HCT116 (cell line): ENCODE measurements at regions not wholly inside any gene's neighbourhood (a gene's known extent, or its start where the extent isn't known, plus 50 kb on each side); places are given as distances from the start of the nearest gene placed in this dataset.

Experiments used
- ATAC-seq: fragments of 200-7000 bp; cut with Tn5 transposase; 2 replicates; pipeline ENCODE4 v1.9.1; 2020; ENCODE audit warnings: mild to moderate bottlenecking, moderate library complexity
- BruUV-seq: library from RNA; stranded (reverse); fragments of 400-500 nt; replicated peaks from 2 replicates; lab custom pipeline; 2021; lab: Mats Ljungman, UMichigan
- CTCF ChIA-PET: fragments of 300-600 bp; sonication (Branson Sonifier 250); formaldehyde crosslinking; loops from one replicate; lab custom pipeline; 2021; ENCODE audit warnings: antibody characterized with exemption; lab: Charles Lee
- POLR2A ChIA-PET: fragments of 300-600, 350-600 bp; sonication (Branson Sonifier 250); formaldehyde crosslinking; loops from one replicate; lab custom pipeline; 2021; ENCODE audit warnings: antibody characterized with exemption; lab: Charles Lee
- RAD21 ChIA-PET, 2 experiments: fragments of 300-600 bp; sonication (Branson Sonifier 250); formaldehyde crosslinking; loops; one replicate each; lab custom pipeline; 2023; ENCODE audit warnings: low total read pairs in 2 of 2; ENCODE audit not compliant: uncharacterized antibody in 2 of 2, unreplicated experiment in 2 of 2, low non-redundant PET in 1 of 2; lab: Charles Lee
- DNase-seq: peaks from one replicate; pipeline ENCODE4 v3.0.0-alpha.2; 2010; ENCODE audit warnings: low read depth, low spot score
- H2AFZ ChIP-seq: fragments of 200-600 bp; shearing (Covaris generic), sonication (generic); 2 replicates; pipeline ENCODE4 v1.6.1; 2017; ENCODE audit warnings: low read depth, mixed run types, mixed read lengths, antibody characterized with exemption, low read length; ENCODE audit not compliant: poor library complexity, severe bottlenecking
- H3K27ac ChIP-seq: 2 replicates; pipeline ENCODE4 v1.5.1; 2012; ENCODE audit warnings: low read depth, low read length
- H3K27me3 ChIP-seq: fragments of 200-600 bp; sonication (generic); 2 replicates; pipeline ENCODE4 v1.6.1; 2016; ENCODE audit warnings: mixed run types, low read length, mixed read lengths; ENCODE audit not compliant: insufficient read depth
- H3K36me3 ChIP-seq, 2 experiments: fragments of 200-500 bp in 1 of 2; fragments of 200-600 bp in 1 of 2; sonication (Bioruptor generic) in 1 of 2; sonication (generic) in 1 of 2; 2 replicates each; pipeline versions ENCODE4 v1.5.1 to v1.6.1; 2014 to 2016; ENCODE audit warnings: low read length in 2 of 2, inconsistent platforms in 1 of 2, mixed read lengths in 1 of 2, mixed run types in 1 of 2; ENCODE audit not compliant: insufficient read depth in 2 of 2, control insufficient read depth in 1 of 2
- H3K4me1 ChIP-seq, 2 experiments: fragments of 200-600 bp in 1 of 2; sonication (generic) in 1 of 2; 2 replicates each; pipeline versions ENCODE4 v1.5.1 to v1.6.1; 2012 to 2017; ENCODE audit warnings: low read length in 2 of 2, inconsistent platforms in 1 of 2, mild to moderate bottlenecking in 1 of 2, mixed read lengths in 1 of 2, mixed run types in 1 of 2, moderate library complexity in 1 of 2; ENCODE audit not compliant: insufficient read depth in 2 of 2, control insufficient read depth in 1 of 2
- H3K4me2 ChIP-seq: fragments of 200-600 bp; sonication (generic); 2 replicates; pipeline ENCODE4 v1.6.1; 2017; ENCODE audit warnings: mixed run types, low read length, mixed read lengths
- H3K4me3 ChIP-seq, 2 experiments: fragments of 200-600 bp in 1 of 2; sonication (generic) in 1 of 2; replicated peaks in 1 of 2; 2 replicates each; pipeline ENCODE4 v1.5.1; 2011 to 2016; ENCODE audit warnings: low read length in 2 of 2, control low read depth in 1 of 2, low read depth in 1 of 2, mild to moderate bottlenecking in 1 of 2, mixed read lengths in 1 of 2, mixed run types in 1 of 2
- H3K79me2 ChIP-seq: fragments of 200-600 bp; sonication (generic); 2 replicates; pipeline ENCODE4 v1.6.1; 2017; ENCODE audit warnings: mild to moderate bottlenecking, mixed run types, low read length, moderate library complexity, mixed read lengths; ENCODE audit not compliant: insufficient read depth
- H3K9ac ChIP-seq: fragments of 200-600 bp; sonication (generic); 2 replicates; pipeline ENCODE4 v1.6.1; 2016; ENCODE audit warnings: low read length, mixed read lengths
- H3K9me2 ChIP-seq: fragments of 200-600 bp; sonication (generic), shearing (Covaris generic); 2 replicates; pipeline ENCODE4 v1.6.1; 2017; ENCODE audit warnings: mixed run types, mild to moderate bottlenecking, moderate library complexity; ENCODE audit not compliant: insufficient read depth
- H3K9me3 ChIP-seq, 2 experiments: fragments of 200-500 bp in 1 of 2; fragments of 200-600 bp in 1 of 2; sonication (Bioruptor generic) in 1 of 2; sonication (generic) in 1 of 2; 2 replicates each; pipeline ENCODE4 v1.6.1; 2014 to 2017; ENCODE audit warnings: low read length in 2 of 2, mixed read lengths in 2 of 2, inconsistent platforms in 1 of 2, low read depth in 1 of 2, mild to moderate bottlenecking in 1 of 2, mixed run types in 1 of 2, moderate library complexity in 1 of 2; ENCODE audit not compliant: control insufficient read depth in 1 of 2, insufficient read depth in 1 of 2
- H4K20me1 ChIP-seq: fragments of 200-600 bp; sonication (generic), shearing (Covaris generic); 2 replicates; pipeline ENCODE4 v1.6.1; 2017; ENCODE audit warnings: mixed run types, mild to moderate bottlenecking, moderate library complexity; ENCODE audit not compliant: insufficient read depth
- CBX3 ChIP-seq: IDR thresholded peaks from 2 replicates; pipeline ENCODE4 v1.6.1; 2012; ENCODE audit warnings: low read depth
- EGR1 ChIP-seq: IDR thresholded peaks from 2 replicates; pipeline ENCODE4 v1.6.1; 2012; ENCODE audit warnings: low read depth
- ELF1 ChIP-seq: IDR thresholded peaks from 2 replicates; pipeline ENCODE4 v1.6.1; 2012; ENCODE audit warnings: low read depth, borderline replicate concordance
- EZH2 ChIP-seq: fragments of 200-600 bp; sonication (generic); IDR thresholded peaks from 2 replicates; pipeline ENCODE4 v1.6.1; 2017; ENCODE audit warnings: antibody characterized with exemption, mixed run types
- FOSL1 ChIP-seq: IDR thresholded peaks from 2 replicates; pipeline ENCODE4 v1.6.1; 2012; ENCODE audit warnings: low read depth
- JUND ChIP-seq: IDR thresholded peaks from 2 replicates; pipeline ENCODE4 v1.6.1; 2012
- POLR2A ChIP-seq: IDR thresholded peaks from 2 replicates; pipeline ENCODE4 v1.7.0; 2011; ENCODE audit warnings: borderline replicate concordance; ENCODE audit not compliant: insufficient read depth, insufficient read length; ENCODE audit errors: extremely low read depth
- SIN3A ChIP-seq: IDR thresholded peaks from 2 replicates; pipeline ENCODE4 v1.6.1; 2012; ENCODE audit warnings: low read depth
- SRF ChIP-seq: IDR thresholded peaks from 2 replicates; pipeline ENCODE4 v1.6.1; 2012; ENCODE audit warnings: low read depth
- TCF7L2 ChIP-seq: IDR thresholded peaks from 2 replicates; pipeline ENCODE4 v1.7.0; 2011; ENCODE audit warnings: borderline replicate concordance, inconsistent platforms; ENCODE audit not compliant: insufficient read depth, insufficient read length; ENCODE audit errors: extremely low read depth
- YY1 ChIP-seq: IDR thresholded peaks from 2 replicates; pipeline ENCODE4 v1.6.1; 2011; ENCODE audit warnings: low read length, low read depth, moderate library complexity, mild to moderate bottlenecking; ENCODE audit not compliant: insufficient replicate concordance; ENCODE audit errors: extremely low read depth
- ZNF274 ChIP-seq: fragments of 200-500 bp; sonication (Bioruptor generic); IDR thresholded peaks from 2 replicates; pipeline ENCODE4 v1.6.1; 2014; ENCODE audit warnings: mild to moderate bottlenecking, low read depth, low read length, inconsistent platforms
- intact Hi-C: fragments of 100-400 bp; cut with micrococcal nuclease; formaldehyde crosslinking; loops from 2 replicates; pipeline ENCODE4 v1.10.0; 2022
- TF ChIP-seq, protein P1 (sequence below): IDR thresholded peaks from 2 replicates; pipeline ENCODE4 v1.6.1; 2012
- TF ChIP-seq, protein P2 (sequence below): IDR thresholded peaks from 2 replicates; pipeline ENCODE4 v1.6.1; 2011; ENCODE audit warnings: mild to moderate bottlenecking, low read length, moderate library complexity; ENCODE audit not compliant: insufficient replicate concordance; ENCODE audit errors: extremely low read depth

DNA sequence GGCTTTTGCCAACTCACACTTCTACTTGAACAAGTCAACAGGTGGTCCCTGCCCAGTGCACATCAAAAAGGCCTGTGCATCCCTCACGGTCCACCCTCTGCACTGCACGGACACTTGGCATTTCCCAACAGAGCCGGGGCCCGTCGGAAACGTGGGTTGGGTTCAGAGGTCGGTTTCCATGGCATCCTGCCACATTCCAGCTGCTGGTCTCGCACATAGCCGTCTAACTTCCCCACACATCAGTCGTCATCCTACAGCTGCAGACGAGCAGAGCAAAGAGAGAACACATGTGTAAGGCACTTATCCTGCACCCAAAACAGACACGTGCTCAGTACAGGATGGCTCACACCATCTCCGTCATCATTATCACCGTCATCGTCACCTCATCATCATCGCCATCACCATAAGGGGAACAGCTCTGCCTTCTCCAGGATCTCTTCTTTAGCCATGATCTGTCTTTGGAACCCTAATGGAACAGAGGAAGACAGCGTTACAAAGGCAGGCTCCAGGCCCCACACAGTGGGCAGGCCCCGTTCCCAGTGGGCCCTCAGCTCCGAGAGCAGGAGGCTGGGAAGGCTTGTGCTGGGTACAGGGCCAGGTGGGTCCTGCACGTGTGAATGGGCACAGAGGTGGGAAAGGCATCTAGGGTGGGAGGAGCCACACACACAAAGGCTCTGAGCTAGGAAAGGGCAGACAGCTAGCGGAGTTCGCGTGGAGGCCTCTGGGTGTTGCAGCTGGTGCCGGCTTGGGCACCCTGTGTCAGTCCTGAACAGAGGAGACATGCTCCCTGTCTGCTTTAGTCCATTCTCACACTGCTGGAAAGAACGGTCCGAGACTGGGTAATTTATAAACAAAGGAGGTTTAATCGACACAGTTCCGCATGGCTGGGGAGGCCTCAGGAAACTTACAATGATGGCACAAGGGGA is 170.8 kb upstream of the SOX1 start:
- ChIA-PET RAD21 (no interaction called here), CTCF (no interaction called here), POLR2A (no interaction called here)
- TF ChIP-seq ZNF274 (no peak), YY1 (no peak), CBX3 (no peak), POLR2A (no peak), SIN3A (no peak), FOSL1 (no peak), EZH2 (no peak), TCF7L2 (no peak), JUND (no peak)
- no peak for ATAC-seq
- no peak for DNase-seq
- no TSS peak for BruUV-seq
- no peaks in the 10 kb centered on the region for H3K4me1 ChIP-seq
- no peak overlapping the region for H3K9ac ChIP-seq
- H3K4me2 ChIP-seq, result no peak overlapping the region
- no peak overlapping the region for H3K4me3 ChIP-seq
- H3K9me2 ChIP-seq, result no peaks in the 10 kb centered on the region
- no peak overlapping the region for H3K27ac ChIP-seq
- H2AFZ ChIP-seq, result no peak overlapping the region
- intact Hi-C loops, result no loop called here
- H3K36me3 ChIP-seq, result no peaks in the 10 kb centered on the region
- H3K27me3 ChIP-seq, result peaks cover 15% of the 10 kb centered on the region
- H4K20me1 ChIP-seq, result no peaks in the 10 kb centered on the region
- no peaks in the 10 kb centered on the region for H3K9me3 ChIP-seq
- no peaks in the 10 kb centered on the region for H3K79me2 ChIP-seq

DNA sequence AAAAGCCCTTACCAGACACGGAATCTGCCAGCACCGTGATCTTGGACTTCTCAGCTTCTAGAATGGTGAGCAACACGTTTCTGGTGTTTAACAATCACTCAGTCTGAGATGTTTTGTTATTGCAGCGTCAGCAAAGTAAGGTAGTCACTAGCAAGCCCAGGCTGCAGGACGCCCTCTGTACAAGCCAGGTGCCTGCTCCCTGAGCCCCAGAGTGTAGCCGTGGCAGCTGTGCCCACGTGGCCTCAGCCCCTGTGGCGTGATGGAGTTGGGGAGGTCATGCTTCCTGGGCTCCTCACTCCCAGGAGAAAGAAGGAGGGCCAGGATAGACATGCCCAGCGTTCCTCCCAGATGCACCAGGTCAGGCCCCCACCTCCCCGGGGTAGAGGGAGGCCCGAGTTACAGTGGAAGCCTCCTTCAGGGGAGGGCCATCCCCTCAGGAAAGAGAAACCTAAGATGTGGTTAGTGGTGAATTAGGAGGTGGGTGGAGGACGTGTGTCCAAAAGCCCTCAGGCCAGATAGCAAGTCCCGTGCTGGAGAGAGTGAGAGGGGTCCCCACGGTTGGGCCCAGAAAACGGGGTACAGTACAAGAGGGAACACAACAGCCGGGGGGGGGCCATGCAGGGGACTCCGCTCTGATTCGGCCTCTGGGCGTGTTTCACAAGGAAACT is 169.6 kb upstream of the SOX1 start:
- H4K20me1 ChIP-seq, result no peaks in the 10 kb centered on the region
- no peaks in the 10 kb centered on the region for H3K9me3 ChIP-seq
- H3K27me3 ChIP-seq, result peaks cover 8% of the 10 kb centered on the region; the same call in 1 of the 2 replicates
- H3K79me2 ChIP-seq, result no peaks in the 10 kb centered on the region
- H3K36me3 ChIP-seq, result no peaks in the 10 kb centered on the region
- H3K9ac ChIP-seq, result no peak overlapping the region
- H3K4me1 ChIP-seq, result no peaks in the 10 kb centered on the region
- H3K4me2 ChIP-seq, result no peak overlapping the region
- DNase-seq (no peak), ATAC-seq (no peak)
- TF ChIP-seq, protein P1, sequence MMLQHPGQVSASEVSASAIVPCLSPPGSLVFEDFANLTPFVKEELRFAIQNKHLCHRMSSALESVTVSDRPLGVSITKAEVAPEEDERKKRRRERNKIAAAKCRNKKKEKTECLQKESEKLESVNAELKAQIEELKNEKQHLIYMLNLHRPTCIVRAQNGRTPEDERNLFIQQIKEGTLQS, result no peak
- TF ChIP-seq FOSL1 (no peak), ELF1 (no peak), YY1 (no peak), SIN3A (no peak), JUND (no peak), SRF (no peak), EGR1 (no peak), ZNF274 (no peak), TCF7L2 (no peak)
- TF ChIP-seq, protein P2, sequence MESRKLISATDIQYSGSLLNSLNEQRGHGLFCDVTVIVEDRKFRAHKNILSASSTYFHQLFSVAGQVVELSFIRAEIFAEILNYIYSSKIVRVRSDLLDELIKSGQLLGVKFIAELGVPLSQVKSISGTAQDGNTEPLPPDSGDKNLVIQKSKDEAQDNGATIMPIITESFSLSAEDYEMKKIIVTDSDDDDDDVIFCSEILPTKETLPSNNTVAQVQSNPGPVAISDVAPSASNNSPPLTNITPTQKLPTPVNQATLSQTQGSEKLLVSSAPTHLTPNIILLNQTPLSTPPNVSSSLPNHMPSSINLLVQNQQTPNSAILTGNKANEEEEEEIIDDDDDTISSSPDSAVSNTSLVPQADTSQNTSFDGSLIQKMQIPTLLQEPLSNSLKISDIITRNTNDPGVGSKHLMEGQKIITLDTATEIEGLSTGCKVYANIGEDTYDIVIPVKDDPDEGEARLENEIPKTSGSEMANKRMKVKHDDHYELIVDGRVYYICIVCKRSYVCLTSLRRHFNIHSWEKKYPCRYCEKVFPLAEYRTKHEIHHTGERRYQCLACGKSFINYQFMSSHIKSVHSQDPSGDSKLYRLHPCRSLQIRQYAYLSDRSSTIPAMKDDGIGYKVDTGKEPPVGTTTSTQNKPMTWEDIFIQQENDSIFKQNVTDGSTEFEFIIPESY, result no peak
- intact Hi-C loops, result no loop called here
- H2AFZ ChIP-seq, result no peak overlapping the region
- ChIA-PET CTCF (no interaction called here), POLR2A (no interaction called here), RAD21 (no interaction called here)
- H3K4me3 ChIP-seq, result no peak overlapping the region
- BruUV-seq, result no TSS peak
- H3K9me2 ChIP-seq, result no peaks in the 10 kb centered on the region
- no peak overlapping the region for H3K27ac ChIP-seq
